A204.1 (cell line): ENCODE measurements at regions not wholly inside any gene's neighbourhood (a gene's known extent, or its start where the extent isn't known, plus 50 kb on each side); places are given as distances from the start of the nearest gene placed in this dataset.
A peak's percentile ranks its signal among the peaks of the same experiment; 100 is the strongest.
"Not testable (repeated sequence)": the region's sequence is repeated elsewhere in the genome, so short reads cannot be mapped to it uniquely, and the experiment has no call there.

Experiments used
- FAIRE-seq: peaks from 2 replicates; lab custom pipeline; 2012; peaks lifted over from hg19 to GRCh38; lab: Jason Lieb, UNC

DNA sequence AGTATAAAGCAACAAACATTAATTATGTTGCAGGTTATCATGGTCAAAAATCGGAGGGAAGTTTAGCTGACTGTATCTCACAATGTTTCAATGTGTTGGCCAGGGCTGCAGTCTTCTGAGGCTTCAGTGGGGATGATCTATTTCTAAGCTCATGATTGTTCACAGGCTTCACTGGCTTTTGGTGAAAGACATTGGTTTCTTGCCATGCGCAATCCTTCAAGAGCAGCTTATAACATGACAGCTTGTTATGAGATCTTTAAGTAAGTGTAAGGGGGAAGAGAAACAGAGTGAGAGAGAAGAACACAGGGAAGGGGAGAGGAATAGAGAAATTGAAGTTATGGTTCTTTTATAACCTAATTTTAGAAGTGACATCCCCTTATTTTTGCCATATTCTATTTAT, 385.9 kb upstream of the CHD1 start:
- no peak for FAIRE-seq

- no peak for FAIRE-seq
These were observed 379.3 kb upstream of the CHD1 start for GRCh38 chr5:99308131-99308530.

GRCh38 chr5:99305045-99305580, 376.3 kb upstream of the CHD1 start:
- FAIRE-seq = no peak

GRCh38 chr5:99285606-99286005, 356.8 kb upstream of the CHD1 start:
- no peak for FAIRE-seq

DNA sequence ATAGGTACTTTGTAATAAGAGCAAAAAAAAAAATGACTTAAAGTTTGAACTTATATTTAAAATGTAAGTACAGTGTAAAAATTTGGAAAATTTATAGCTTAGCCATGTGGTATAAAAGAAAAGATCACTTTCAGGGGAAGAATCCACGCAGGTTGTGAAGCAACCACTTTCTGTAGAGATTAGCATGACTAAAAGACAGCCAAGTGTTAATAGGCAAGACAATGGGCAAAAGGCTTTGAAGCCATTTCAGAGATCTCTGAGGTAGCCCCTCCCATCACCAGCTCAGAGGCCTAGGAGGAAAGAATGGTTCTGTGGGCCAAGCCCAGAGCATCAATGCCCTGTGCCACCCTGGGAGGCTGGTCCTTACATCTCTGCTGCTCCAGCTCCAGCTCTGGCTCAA, 346.3 kb upstream of the CHD1 start:
- FAIRE-seq = no peak

DNA sequence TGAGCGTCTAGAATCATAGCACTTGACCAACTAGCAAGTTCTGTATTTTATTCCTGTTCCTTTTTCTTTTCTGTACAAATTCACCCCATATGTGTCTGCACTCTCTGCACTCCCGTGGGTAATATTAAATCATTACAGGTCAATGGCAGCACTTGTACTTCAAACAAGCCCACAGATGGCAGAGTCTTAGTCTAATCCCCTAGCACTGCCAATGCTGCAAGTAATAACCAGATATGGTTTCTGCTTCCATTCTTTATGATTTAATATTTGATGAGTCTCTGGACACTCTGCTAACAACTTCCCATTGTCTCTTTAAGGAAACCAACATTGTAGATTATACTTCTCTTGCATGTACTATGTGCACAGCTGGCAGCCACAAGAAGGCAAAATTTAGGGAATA, 343.8 kb upstream of the CHD1 start:
- no peak for FAIRE-seq

DNA sequence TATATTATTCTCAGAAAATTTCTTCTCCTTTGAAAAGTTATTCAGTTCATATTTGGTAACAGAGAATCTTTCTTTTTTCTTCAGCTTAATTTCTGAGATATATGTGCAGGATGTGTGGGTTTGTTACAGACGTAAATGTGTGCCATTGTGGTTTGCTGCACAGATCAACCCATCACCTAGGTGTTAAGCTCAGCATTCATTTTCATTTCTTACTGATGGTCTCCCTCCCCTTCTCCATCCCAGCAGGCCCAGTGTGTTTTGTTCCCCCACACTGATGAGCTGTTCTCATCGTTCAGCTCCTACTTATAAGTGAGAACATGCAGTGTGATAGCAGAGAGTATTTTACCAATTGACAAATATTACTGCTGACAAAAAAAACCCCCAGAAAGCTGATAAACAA, 330.0 kb upstream of the CHD1 start:
- no peak for FAIRE-seq

DNA sequence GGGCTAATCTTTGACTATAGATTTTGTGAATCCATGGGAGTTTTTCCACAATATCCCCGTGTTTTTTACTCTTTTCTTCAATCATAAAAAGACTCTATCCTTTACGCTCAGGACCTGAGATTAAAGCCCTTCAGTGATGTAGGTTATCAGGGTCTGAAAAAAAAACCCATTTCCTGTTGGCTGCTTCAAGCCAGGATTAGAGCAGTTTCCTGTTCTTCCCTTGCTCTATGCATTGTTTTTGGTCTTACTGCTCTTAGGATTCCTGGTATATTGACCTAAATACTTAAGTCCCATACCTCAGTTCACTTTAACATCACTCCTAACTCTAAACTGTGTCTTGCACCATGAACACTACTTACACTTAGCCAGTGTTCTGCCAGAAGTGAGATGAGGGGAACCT, 319.3 kb upstream of the CHD1 start:
- FAIRE-seq = no peak

- FAIRE-seq = no peak
These were observed 318.5 kb upstream of the CHD1 start for GRCh38 chr5:99247346-99247745.

GRCh38 chr5:99243111-99243510, 314.3 kb upstream of the CHD1 start:
- no peak for FAIRE-seq

- FAIRE-seq = no peak
These were observed 311.1 kb upstream of the CHD1 start for GRCh38 chr5:99239826-99240360.

DNA sequence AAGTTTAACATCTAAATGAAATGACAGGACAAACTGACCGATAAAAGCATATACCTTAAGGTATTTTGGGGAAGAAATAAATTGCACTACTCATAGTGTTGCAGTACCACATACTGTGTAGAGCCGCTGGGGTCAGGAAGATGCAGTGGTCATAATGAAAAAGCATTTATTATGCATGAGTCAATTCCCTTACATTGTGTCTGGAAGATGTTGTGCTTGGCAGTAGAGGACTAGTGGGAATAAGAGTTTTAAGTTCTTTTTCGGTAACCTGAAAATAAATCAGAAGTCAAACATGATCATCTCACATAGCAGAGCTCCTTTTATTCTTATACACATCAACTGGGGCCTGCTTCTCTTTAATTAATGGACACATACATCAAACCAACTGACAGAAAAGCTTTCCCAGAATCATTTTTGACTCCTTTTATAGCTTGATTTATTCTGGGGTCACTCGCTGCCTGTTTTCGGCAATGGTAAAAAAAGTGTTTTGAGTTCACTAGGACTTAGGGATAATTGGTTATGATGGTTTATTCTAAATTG, 262.5 kb upstream of the CHD1 start:
- FAIRE-seq = no peak

- FAIRE-seq = no peak
These were observed 258.8 kb upstream of the CHD1 start for GRCh38 chr5:99187611-99188010.

DNA sequence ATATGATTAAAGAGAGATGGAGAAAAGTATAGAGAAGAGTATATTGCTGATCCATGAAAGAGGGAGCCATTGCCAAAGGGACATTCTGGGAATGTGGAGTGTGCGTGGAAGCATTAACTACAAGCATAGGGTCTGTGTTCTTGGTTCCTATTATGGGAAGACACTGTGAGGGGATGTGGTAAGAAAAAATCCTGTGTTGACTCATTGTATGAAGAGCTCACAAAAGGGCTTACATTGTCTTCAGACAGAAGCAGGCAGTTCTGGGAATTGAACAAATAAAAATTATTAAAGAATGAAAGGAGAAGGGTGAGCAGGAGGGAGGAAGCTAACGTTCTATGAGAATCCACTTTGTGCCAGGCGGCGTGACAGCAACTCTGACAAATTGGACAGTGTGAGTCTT, 250.4 kb upstream of the CHD1 start:
- no peak for FAIRE-seq

DNA sequence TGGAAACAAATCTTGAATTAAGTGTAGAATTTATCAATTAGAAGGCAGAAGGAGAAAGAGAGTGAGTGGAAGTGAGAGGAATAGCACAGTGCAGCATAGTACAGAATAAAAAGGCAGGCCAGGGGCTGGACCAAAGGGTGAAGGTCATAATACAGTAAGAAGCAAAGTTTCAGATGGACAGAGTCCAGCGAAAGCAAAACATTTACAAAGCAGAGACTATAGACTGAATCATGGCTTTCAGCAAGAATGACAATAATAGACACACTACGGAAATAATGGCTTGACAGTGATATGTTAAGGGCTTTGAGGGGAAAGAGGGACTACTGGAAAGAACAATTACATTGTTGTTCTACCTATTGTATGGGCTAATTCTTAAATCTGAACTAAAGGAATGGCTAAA, 249.0 kb upstream of the CHD1 start:
- FAIRE-seq = no peak

GRCh38 chr5:99176186-99176585, 247.4 kb upstream of the CHD1 start:
- FAIRE-seq = no peak

DNA sequence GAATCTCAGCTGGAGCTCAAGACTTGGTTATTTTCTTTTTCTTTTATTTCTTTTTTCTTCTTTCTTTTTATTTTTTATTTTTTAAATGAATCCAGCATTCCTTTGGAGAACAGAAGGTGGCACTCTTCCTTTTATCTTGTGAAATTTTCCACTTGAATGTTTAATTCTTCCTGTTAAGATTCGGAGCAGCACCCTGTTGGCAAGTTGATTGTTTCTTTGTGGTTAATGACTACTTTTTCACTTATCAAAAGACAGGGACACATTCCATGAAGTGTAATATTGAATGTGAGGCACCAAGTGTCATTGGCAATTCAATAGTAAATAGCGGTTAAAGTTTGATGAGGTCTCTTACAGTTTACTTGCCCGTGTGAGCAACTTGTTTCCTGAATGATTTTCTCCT, 240.5 kb upstream of the CHD1 start:
- peak; percentile 62 for FAIRE-seq

DNA sequence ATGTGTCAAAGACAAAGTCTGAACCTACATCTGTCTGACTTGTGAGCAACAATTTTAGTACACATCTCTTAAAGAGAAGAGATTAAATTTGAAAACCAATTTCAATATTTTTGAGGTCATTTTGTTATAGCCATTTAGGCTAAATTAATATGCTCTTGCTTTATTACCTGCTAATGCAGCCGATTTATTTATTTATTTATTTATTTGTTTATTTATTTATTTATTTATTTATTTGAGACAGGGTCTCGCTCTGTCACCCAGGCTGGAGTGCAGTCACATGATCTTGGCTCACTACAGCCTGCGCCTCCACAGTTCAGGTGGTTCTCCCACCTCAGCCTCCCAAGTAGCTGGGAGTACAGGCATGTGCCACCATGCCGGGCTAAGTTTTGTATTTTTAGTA, 232.7 kb upstream of the CHD1 start:
- FAIRE-seq = not testable (repeated sequence)

DNA sequence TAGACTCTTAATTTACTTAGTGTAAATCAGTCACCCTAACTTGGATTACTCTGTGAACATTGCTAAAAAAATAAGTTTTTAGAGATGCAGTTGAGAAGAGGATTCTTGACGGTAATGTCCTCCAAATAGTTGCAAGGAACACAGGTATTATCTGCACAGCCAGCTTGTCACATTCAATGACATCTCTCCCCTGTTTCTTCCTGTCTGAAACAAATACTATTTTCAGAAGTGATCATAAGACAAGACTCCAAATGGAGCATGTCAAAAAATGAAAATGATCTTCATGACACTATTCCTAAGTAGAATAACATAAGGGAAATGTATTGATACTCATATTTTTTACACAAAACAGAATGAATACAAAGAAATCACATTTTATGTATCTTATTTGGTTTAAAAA, 227.9 kb upstream of the CHD1 start:
- no peak for FAIRE-seq

DNA sequence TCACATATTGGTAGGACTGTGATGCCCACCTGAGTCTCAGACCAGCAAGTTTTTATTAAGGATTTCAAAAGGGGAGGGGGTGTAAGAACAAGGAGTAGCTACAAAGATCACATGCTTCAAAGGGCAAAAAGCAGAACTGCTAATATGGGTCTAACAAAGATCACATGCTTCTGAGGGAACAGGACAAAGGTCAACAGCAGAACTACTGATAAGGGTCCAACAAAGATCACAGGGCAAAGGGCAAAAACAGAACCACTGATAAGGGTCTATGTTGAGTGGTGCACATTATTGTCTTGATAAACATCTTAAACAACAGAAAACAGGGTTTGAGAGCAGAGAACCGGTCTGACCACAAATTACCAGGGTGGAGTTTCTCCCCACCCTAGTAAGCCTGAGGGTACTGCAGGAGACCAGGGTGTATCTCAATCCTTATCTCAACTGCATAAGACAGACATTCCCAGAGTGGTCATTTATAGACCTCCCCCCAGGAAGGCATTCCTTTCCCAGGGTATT, 214.5 kb upstream of the CHD1 start:
- not testable (repeated sequence) for FAIRE-seq

DNA sequence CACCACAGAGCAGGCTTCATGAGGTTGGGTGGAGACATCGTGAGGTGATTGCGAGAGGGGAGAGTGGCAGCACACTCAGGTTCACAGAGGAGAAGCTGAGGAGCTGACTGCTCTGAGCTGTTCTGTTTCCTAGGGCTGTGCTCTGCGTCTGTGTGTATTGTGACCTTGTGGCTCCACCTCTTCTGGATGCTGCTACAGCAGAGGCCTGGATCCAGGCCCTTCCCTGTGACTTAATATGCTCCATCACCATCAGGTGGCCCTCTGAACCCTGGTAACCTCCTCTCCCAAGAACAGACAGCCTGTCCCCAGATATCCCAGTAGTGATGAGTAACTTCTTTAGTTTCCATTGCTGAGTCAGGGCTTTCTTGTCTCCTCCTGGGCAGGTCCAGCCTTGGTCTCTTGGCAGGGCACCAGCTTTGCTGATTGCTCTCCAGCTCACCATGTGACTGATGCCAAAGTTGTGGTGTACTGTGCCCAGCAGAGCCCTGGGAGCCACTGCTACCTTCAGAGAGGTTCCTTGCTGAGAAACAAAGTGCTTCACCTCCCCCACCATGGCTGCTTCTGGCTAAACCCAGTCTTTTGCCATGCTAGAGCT, 212.8 kb upstream of the CHD1 start:
- FAIRE-seq = no peak

GRCh38 chr5:99138911-99139310, 210.1 kb upstream of the CHD1 start:
- no peak for FAIRE-seq

DNA sequence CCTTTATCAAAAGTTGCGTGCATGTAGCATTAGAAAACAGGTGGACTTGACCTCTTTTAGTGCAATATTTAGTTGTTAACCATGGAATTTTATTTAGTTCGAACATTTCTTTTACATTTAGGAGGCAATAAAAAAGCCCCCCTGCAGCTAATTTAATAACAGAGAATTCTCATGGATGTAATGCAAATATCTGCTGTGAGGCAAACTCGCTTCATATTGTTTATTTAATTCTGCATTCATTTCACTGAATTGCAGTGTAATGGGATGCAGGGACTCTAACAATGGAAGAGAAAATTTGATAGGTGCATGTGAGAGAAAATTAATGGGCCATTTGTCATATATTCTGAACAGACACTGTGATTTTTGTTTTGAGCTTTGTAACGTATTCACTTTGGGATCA, 205.1 kb upstream of the CHD1 start:
- FAIRE-seq = no peak
